EL (cell line): ENCODE measurements at regions not wholly inside any gene's neighbourhood (a gene's known extent, or its start where the extent isn't known, plus 50 kb on each side); places are given as distances from the start of the nearest gene placed in this dataset.

Experiments
- DNase-seq: peaks from one replicate; pipeline ENCODE4 v3.0.0-alpha.2; 2016

- DNase-seq = no peak
These were observed 50.0 kb downstream of the PABIR2 start for GRCh38 chrX:134747006-134747405.

- DNase-seq = no peak
These were observed 50.6 kb downstream of the PABIR2 start for GRCh38 chrX:134746410-134746785.

- DNase-seq = no peak
These were observed 51.2 kb downstream of the PABIR2 start for GRCh38 chrX:134745636-134746409.

GRCh38 chrX:134743091-134743490 is 53.9 kb downstream of the PABIR2 start:
- DNase-seq = no peak

- no peak for DNase-seq
These were observed 54.4 kb downstream of the PABIR2 start for GRCh38 chrX:134742573-134742972.

DNA sequence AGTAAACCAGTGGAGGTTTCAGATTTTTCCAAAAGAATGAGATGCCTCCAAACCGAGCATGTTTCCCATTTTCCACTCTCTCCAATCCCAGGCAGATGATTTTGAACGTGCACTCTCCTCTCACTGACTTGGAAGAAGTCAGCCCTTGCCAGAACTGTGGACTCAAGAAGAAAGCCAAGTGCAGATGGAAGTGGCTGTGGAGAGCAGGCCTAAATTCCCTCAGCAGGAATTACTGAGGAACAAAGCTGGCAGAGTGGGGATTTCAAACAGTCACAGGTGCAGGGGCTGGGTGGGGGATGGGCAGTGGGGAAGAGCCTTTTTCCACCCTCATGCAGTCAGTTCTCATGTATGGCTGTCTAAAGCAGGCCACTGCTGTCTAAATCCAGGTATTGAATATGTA is 55.3 kb downstream of the PABIR2 start:
- no peak for DNase-seq

- DNase-seq = no peak
These were observed 57.8 kb downstream of the PABIR2 start for GRCh38 chrX:134738986-134739740.

DNA sequence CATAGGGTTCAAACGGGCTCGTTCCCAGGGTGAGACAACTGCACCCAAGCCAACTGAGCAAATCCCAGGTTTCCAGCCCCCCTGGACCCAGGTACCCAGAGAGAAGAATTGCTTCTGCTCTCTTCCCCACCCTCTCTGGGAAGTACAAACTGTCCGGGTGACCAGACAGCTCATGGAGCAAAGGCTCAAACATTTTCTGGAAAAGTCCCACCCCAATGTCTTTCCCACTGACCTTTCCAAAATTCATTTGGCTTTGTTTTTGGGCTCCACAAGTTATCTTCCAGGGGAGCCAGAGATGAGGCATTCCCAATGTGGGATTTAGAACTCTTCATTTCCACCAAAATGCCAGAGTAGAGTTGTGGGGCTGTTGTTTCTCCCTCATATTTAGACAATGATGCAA is 58.6 kb downstream of the PABIR2 start:
- DNase-seq = no peak

GRCh38 chrX:134737721-134738369 is 59.2 kb downstream of the PABIR2 start:
- DNase-seq = no peak

DNA sequence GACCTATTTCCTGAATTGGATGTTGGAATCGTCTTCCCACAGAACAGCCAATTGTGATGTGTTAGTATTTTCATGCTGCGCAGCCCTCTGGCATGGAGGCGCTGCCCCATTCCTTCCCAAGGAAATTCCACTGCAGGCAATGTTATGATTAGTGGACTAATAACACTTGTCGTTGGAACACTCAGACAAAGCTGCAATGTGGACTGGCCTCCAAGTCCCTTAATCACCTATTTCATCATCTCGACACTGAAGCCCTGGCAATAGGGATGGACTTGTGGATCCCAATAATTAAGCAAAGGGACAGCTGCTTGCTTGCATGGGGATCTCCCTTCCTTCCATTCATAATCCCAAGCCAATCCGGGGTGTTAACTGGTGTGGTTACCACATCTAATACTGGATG is 59.9 kb downstream of the PABIR2 start:
- peak; percentile 51 for DNase-seq

DNA sequence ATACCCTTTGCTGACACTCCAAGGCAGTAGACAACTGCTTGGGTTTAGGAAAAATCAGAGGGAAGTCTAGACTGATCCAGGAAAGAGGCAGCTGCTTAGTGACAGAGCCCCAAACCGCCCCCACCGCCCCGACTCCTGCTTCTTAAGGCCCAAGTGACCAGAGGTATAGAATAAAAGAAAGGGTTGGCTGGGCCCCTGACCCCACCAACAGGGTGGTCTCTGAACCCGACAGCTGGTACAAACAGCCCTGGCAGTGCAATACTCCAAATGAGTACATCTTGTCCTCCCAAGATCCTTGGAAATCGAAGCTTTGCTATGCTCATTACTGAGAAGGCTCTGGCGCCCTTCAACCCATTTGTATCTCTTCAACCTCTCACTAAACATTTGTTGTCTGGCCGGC is 60.6 kb downstream of the PABIR2 start:
- no peak for DNase-seq

GRCh38 chrX:134735015-134735414 is 62.0 kb downstream of the PABIR2 start:
- DNase-seq = no peak

- DNase-seq = peak; percentile 79
These were observed 62.5 kb downstream of the PABIR2 start for GRCh38 chrX:134734466-134734952.

DNA sequence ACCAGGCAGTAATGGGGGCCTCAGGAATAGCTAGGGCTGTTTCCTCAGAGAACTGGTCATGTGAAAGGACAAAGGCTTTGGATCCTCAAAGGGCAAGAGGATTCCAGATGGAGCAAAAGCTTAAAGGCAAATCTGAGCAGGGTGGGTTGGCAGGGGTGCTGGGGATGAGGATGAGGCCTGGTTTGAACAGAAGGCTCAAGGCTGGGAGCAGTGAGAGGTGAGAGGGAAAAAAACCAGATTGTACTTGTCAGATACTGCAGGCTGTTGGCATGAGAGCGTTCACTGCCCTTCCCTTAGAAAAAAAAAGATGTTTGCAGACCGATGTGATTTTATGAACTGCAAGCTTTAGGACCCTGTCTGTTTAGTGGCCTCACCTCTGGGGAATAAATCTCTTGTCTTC is 63.4 kb downstream of the PABIR2 start:
- no peak for DNase-seq

- no peak for DNase-seq
These were observed 64.3 kb downstream of the PABIR2 start for GRCh38 chrX:134732676-134733075.

- DNase-seq = no peak
These were observed 64.9 kb downstream of the PABIR2 start for GRCh38 chrX:134732152-134732551.

- no peak for DNase-seq
These were observed 69.1 kb upstream of the PLAC1 start for GRCh38 chrX:134727363-134727762.

- no peak for DNase-seq
These were observed 66.9 kb upstream of the PLAC1 start for GRCh38 chrX:134725103-134725690.

GRCh38 chrX:134721766-134722532 is 63.7 kb upstream of the PLAC1 start:
- peak; percentile 70 for DNase-seq

GRCh38 chrX:134718966-134719317 is 60.7 kb upstream of the PLAC1 start:
- DNase-seq = peak; percentile 54

DNA sequence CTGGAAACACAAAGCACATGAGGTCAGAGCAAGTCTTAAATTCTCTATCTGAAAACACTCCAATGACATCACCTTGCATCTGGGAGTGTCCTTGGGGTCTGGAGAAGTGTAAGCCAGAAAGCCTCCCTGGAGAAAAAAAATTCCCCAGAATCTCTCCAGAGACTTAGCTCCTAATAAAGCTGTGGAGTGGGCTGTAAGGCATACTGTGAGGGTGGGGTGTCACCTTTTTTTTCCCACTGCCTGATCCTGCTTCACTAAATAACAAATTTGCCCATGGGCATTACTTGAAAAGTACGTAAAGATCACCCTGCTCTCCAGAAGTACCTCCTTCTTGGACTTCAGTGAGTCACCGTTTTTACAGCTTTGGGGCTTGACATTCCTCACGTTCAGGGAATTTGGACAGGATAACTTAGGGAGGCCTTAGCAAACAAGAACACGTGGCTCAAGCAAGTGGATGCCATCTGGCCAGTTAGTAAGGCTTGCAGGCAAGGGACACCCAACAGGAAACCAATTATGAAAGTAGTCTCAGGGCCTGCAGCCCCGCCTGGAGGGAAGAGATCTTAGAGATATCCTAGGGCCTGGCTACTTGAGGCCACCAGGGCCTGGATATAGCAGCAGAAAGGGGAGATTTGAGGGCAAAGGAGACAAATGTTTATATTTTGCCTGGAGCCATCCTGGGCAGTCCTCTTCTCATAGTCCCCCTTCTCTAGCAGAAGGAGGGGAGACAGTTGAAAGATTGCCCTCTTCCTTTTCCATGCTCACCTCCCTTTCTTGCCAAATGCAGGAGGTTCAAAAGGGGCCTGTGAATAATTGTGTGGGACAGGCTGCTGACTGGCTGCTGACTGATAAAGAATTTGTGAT is 60.1 kb upstream of the PLAC1 start:
- DNase-seq = peak; percentile 98

GRCh38 chrX:134717698-134718097 is 59.4 kb upstream of the PLAC1 start:
- no peak for DNase-seq
